K562 (cell line): ENCODE measurements at regions not wholly inside any gene's neighbourhood (a gene's known extent, or its start where the extent isn't known, plus 50 kb on each side); places are given as distances from the start of the nearest gene placed in this dataset.

ENCODE experiments used
- ATAC-seq: fragments of 200-7000 bp; cut with Tn5 transposase; 3 replicates; pipeline ENCODE4 v1.9.1; 2020; ENCODE audit warnings: moderate library complexity
- BruUV-seq: library from RNA; stranded (reverse); fragments of 400-500 nt; replicated peaks from 2 replicates; lab custom pipeline; 2021; lab: Mats Ljungman, UMichigan
- CTCF ChIA-PET: fragments of 300-600 bp; formaldehyde crosslinking; extraction: SDS; loops from one replicate; lab custom pipeline; 2021; ENCODE audit warnings: low intra/inter-chr PET ratio; lab: Yijun Ruan, JAX
- POLR2A ChIA-PET: fragments of 300-600, 350-650 bp; sonication (Branson Sonifier 250); formaldehyde crosslinking; extraction: SDS; loops from one replicate; lab custom pipeline; 2021; ENCODE audit warnings: antibody characterized with exemption, inconsistent platforms; lab: Yijun Ruan, JAX
- DNase-seq, 4 experiments: peaks; one replicate each; pipeline versions ENCODE4 v3.0.0 to v3.0.0-alpha.2; 2011 to 2018; ENCODE audit warnings: low spot score in 3 of 4, mixed read lengths in 3 of 4; ENCODE audit errors: extremely low read depth in 1 of 4
- FAIRE-seq: peaks from 2 replicates; lab custom pipeline; 2011; peaks lifted over from hg19 to GRCh38; lab: Jason Lieb, UNC
- H2AFZ ChIP-seq: 2 replicates; pipeline ENCODE4 v1.6.0; 2011; ENCODE audit warnings: low read depth, low read length, control low read depth, inconsistent platforms
- H3K27ac ChIP-seq: fragments of 200-600 bp; 3 replicates; pipeline ENCODE4 v1.8.0; 2011; ENCODE audit warnings: low read depth, mild to moderate bottlenecking, control low read depth, inconsistent platforms, low read length, moderate library complexity, mixed read lengths; ENCODE audit errors: extremely low read depth
- H3K27me3 ChIP-seq, 2 experiments: fragments of 300-600 bp in 1 of 2; 2 replicates in 1 of 2; 3 replicates in 1 of 2; pipeline versions ENCODE4 v1.6.0 to v1.8.0; 2011; ENCODE audit warnings: inconsistent platforms in 2 of 2, low read length in 2 of 2, mild to moderate bottlenecking in 1 of 2, mixed read lengths in 1 of 2, moderate library complexity in 1 of 2; ENCODE audit not compliant: control insufficient read depth in 2 of 2, insufficient read depth in 2 of 2
- H3K36me3 ChIP-seq: fragments of 300-600 bp; 3 replicates; pipeline ENCODE4 v1.8.0; 2011; ENCODE audit warnings: mild to moderate bottlenecking, low read length, inconsistent platforms; ENCODE audit not compliant: control insufficient read depth, insufficient read depth
- H3K4me1 ChIP-seq, 2 experiments: fragments of 200-600 bp in 1 of 2; replicated peaks in 1 of 2; 2 replicates in 1 of 2; 3 replicates in 1 of 2; pipeline versions ENCODE4 v1.5.1 to v1.8.0; 2011; ENCODE audit warnings: inconsistent platforms in 2 of 2, low read length in 2 of 2, mild to moderate bottlenecking in 1 of 2, mixed read lengths in 1 of 2, moderate library complexity in 1 of 2; ENCODE audit not compliant: control insufficient read depth in 2 of 2, insufficient read depth in 2 of 2
- H3K4me2 ChIP-seq: 2 replicates; pipeline ENCODE4 v1.6.1; 2011; ENCODE audit warnings: low read length, control low read depth, inconsistent platforms, mixed read lengths; ENCODE audit not compliant: insufficient read depth
- H3K4me3 ChIP-seq: fragments of 200-600 bp; sonication (generic), shearing (Covaris generic); 2 replicates; pipeline ENCODE4 v1.5.1; 2016; ENCODE audit warnings: control low read depth, inconsistent platforms
- H3K79me2 ChIP-seq: fragments of 200-600 bp; 3 replicates; pipeline ENCODE4 v1.8.0; 2011; ENCODE audit warnings: low read length, inconsistent platforms; ENCODE audit not compliant: control insufficient read depth, insufficient read depth
- H3K9ac ChIP-seq, 2 experiments: 2 replicates each; pipeline versions ENCODE4 v1.6.0 to v1.6.1; 2011; ENCODE audit warnings: low read depth in 2 of 2, low read length in 2 of 2, control low read depth in 1 of 2, inconsistent platforms in 1 of 2, mild to moderate bottlenecking in 1 of 2, mixed read lengths in 1 of 2; ENCODE audit not compliant: insufficient read depth in 1 of 2
- H3K9me1 ChIP-seq: one replicate; pipeline ENCODE4 v1.6.0; 2011; ENCODE audit warnings: inconsistent platforms, mild to moderate bottlenecking, low read length, moderate library complexity; ENCODE audit not compliant: control insufficient read depth, insufficient read depth
- H3K9me3 ChIP-seq: replicated peaks from 2 replicates; pipeline ENCODE4 v1.5.1; 2011; ENCODE audit warnings: low read depth, low read length, inconsistent platforms; ENCODE audit not compliant: control insufficient read depth, insufficient read depth
- H4K20me1 ChIP-seq: replicated peaks from 2 replicates; pipeline ENCODE4 v1.6.1; 2011; ENCODE audit warnings: low read length, inconsistent platforms, mixed read lengths; ENCODE audit not compliant: control insufficient read depth, insufficient read depth
- JUND ChIP-seq, 2 experiments: IDR thresholded peaks; 2 replicates in 1 of 2; 3 replicates in 1 of 2; pipeline ENCODE4 v1.6.1; 2011; ENCODE audit warnings: borderline replicate concordance in 2 of 2, low read depth in 2 of 2, low read length in 2 of 2, improper control_type of control experiment in 1 of 2, missing biosample characterization in 1 of 2, missing genetic modification characterization in 1 of 2, missing genetic modification reagents in 1 of 2
- NCOR1 ChIP-seq: fragments of 450-650 bp; IDR thresholded peaks from 2 replicates; pipeline ENCODE4 v1.6.1; 2016; ENCODE audit warnings: mild to moderate bottlenecking, moderate library complexity
- RBM17 ChIP-seq: fragments of 200-400 bp; formaldehyde crosslinking; IDR thresholded peaks from 2 replicates; pipeline ENCODE4 v1.6.1; 2017; ENCODE audit warnings: low read depth, mild to moderate bottlenecking, low read length, borderline replicate concordance
- RBM25 ChIP-seq: fragments of 200-400 bp; formaldehyde crosslinking; IDR thresholded peaks from 2 replicates; pipeline ENCODE4 v1.6.1; 2018; ENCODE audit warnings: low read length, low read depth, moderate library complexity; ENCODE audit not compliant: severe bottlenecking
- SP1 ChIP-seq: sonication (generic); formaldehyde crosslinking; IDR thresholded peaks from 2 replicates; pipeline ENCODE4 v1.8.1; 2022; ENCODE audit warnings: mild to moderate bottlenecking, missing genetic modification reagents
- in situ Hi-C: fragments of 300-500 bp; cut with MboI; formaldehyde crosslinking; loops from 4 replicates; pipeline ENCODE4 v1.15.0; 2018; ENCODE audit warnings: inconsistent platforms, mixed read lengths
- intact Hi-C: fragments of 100-400 bp; cut with micrococcal nuclease; formaldehyde crosslinking; loops from 2 replicates; pipeline ENCODE4 v1.14.2; 2022
- TF ChIP-seq, protein P1 (sequence below), 2 experiments: IDR thresholded peaks; 2 replicates each; pipeline ENCODE4 v1.6.1; 2011; ENCODE audit warnings: borderline replicate concordance in 1 of 2, control low read depth in 1 of 2, low read depth in 1 of 2, low read length in 1 of 2, mild to moderate bottlenecking in 1 of 2, mixed read lengths in 1 of 2, moderate library complexity in 1 of 2; ENCODE audit not compliant: insufficient read depth in 1 of 2, insufficient read length in 1 of 2, poor library complexity in 1 of 2, severe bottlenecking in 1 of 2; ENCODE audit errors: extremely low read depth in 1 of 2
- TF ChIP-seq, protein P2 (sequence below): fragments of 200-800 bp; sonication (Bioruptor generic); IDR thresholded peaks from 2 replicates; pipeline ENCODE4 v1.6.1; 2017; ENCODE audit warnings: missing genetic modification characterization, missing compliant biosample characterization
- TF ChIP-seq, protein P3 (sequence below), 2 experiments: fragments of 450-650 bp; formaldehyde crosslinking in 1 of 2; IDR thresholded peaks; 2 replicates each; pipeline versions ENCODE4 v1.4.0 to v1.6.1; 2014 to 2020; ENCODE audit warnings: mild to moderate bottlenecking in 2 of 2, borderline replicate concordance in 1 of 2, low read depth in 1 of 2

DNA sequence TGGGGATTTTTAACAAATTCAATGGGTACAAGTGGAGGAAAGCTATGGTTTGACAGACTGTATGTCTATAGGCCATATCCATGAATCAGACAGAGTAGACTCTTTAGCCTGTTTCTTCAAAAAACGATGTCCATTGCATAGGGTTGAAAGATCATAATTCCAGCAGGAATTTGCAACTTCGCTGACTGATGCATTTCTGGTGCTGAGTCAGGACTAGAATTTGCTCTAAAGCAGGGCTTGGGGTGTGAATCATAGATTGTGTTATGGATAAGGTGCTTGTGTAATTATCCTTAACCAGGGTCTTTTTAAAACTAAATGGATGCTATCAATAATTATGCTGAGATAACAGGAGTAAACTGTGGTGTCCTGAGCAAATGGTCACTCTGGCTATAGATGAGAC is 200.4 kb upstream of the TBC1D5 start (continued):
- TF ChIP-seq JUND (IDR thresholded peaks at IDR 0.05; ENCODE audit: borderline replicate concordance, low read depth, low read length), result peak; percentile 30; the same call in 1 of the 2 replicates
- peak; percentile 24; the same call in 1 of the 3 replicates for TF ChIP-seq JUND (tag; IDR thresholded peaks at IDR 0.05; ENCODE audit: borderline replicate concordance, low read depth, low read length)
- TF ChIP-seq, protein P1, sequence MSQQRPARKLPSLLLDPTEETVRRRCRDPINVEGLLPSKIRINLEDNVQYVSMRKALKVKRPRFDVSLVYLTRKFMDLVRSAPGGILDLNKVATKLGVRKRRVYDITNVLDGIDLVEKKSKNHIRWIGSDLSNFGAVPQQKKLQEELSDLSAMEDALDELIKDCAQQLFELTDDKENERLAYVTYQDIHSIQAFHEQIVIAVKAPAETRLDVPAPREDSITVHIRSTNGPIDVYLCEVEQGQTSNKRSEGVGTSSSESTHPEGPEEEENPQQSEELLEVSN (IDR thresholded peaks at IDR 0.05; ENCODE audit: borderline replicate concordance in 1 of 2, extremely low read depth in 1 of 2, insufficient read depth in 1 of 2, insufficient read length in 1 of 2, low read depth in 1 of 2, low read length in 1 of 2, poor library complexity in 1 of 2, severe bottlenecking in 1 of 2), result no peak
- TF ChIP-seq RBM17, result no peak

DNA sequence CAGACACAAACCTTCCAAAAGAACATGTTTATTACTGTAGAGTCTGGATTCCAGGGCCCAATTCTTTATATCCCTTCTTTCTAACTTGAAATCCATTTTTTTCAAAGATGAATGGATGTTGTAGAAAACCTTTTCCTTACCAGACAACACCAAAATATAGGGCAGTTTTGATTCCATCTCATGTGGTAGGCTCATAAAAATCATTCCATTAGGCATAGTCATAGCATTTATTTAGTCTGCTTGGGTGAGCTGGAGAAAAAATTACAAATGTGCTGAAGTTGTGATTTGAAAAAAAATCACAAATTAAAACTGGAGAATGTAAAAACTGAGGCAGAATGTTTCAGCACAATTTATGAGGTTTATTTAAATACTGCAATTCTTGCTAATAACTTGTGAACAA is 199.3 kb upstream of the TBC1D5 start:
- Histone ChIP-seq H3K79me2 (no peaks in the 10 kb centered on the region), H4K20me1 (0 out of 2 replicates have a peak, but pooled peaks cover 3% of the 10 kb centered on the region), H3K27ac (no peak overlapping the region), H3K4me1 (peaks cover 0 to 8% of the 10 kb centered on the region in 2 experiments; a peak in 2 of 5 replicates), H3K9me3 (no peaks in the 10 kb centered on the region), H2AFZ (no peak overlapping the region), H3K4me2 (no peak overlapping the region), H3K9ac (no peak overlapping the region), H3K27me3 (peaks cover 3 to 9% of the 10 kb centered on the region in 2 experiments; a peak in 3 of 5 replicates), H3K36me3 (no peaks in the 10 kb centered on the region), H3K4me3 (no peak overlapping the region), H3K9me1 (no peaks in the 10 kb centered on the region)
- ChIA-PET POLR2A (no interaction called here), CTCF (no interaction called here)
- in situ Hi-C loops (no loop called here), intact Hi-C loops (no loop called here)
- no TSS peak for BruUV-seq
- ATAC-seq, result no peak
- DNase-seq, result no peak
- no peak for FAIRE-seq
- TF ChIP-seq SP1 (CRISPR knock-in tag) (no peak), RBM25 (no peak), NCOR1 (no peak)
- TF ChIP-seq, protein P2, sequence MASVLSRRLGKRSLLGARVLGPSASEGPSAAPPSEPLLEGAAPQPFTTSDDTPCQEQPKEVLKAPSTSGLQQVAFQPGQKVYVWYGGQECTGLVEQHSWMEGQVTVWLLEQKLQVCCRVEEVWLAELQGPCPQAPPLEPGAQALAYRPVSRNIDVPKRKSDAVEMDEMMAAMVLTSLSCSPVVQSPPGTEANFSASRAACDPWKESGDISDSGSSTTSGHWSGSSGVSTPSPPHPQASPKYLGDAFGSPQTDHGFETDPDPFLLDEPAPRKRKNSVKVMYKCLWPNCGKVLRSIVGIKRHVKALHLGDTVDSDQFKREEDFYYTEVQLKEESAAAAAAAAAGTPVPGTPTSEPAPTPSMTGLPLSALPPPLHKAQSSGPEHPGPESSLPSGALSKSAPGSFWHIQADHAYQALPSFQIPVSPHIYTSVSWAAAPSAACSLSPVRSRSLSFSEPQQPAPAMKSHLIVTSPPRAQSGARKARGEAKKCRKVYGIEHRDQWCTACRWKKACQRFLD (CRISPR knock-in tag), result no peak
- TF ChIP-seq, protein P3, sequence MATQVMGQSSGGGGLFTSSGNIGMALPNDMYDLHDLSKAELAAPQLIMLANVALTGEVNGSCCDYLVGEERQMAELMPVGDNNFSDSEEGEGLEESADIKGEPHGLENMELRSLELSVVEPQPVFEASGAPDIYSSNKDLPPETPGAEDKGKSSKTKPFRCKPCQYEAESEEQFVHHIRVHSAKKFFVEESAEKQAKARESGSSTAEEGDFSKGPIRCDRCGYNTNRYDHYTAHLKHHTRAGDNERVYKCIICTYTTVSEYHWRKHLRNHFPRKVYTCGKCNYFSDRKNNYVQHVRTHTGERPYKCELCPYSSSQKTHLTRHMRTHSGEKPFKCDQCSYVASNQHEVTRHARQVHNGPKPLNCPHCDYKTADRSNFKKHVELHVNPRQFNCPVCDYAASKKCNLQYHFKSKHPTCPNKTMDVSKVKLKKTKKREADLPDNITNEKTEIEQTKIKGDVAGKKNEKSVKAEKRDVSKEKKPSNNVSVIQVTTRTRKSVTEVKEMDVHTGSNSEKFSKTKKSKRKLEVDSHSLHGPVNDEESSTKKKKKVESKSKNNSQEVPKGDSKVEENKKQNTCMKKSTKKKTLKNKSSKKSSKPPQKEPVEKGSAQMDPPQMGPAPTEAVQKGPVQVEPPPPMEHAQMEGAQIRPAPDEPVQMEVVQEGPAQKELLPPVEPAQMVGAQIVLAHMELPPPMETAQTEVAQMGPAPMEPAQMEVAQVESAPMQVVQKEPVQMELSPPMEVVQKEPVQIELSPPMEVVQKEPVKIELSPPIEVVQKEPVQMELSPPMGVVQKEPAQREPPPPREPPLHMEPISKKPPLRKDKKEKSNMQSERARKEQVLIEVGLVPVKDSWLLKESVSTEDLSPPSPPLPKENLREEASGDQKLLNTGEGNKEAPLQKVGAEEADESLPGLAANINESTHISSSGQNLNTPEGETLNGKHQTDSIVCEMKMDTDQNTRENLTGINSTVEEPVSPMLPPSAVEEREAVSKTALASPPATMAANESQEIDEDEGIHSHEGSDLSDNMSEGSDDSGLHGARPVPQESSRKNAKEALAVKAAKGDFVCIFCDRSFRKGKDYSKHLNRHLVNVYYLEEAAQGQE (IDR thresholded peaks at IDR 0.05; ENCODE audit: borderline replicate concordance), result no peak
- TF ChIP-seq, protein P3 (CRISPR knock-in tag; IDR thresholded peaks at IDR 0.05; ENCODE audit: low read depth), result no peak
